Neural progenitor cell (in vitro differentiated cells): ENCODE measurements at regions not wholly inside any gene's neighbourhood (a gene's known extent, or its start where the extent isn't known, plus 50 kb on each side); places are given as distances from the start of the nearest gene placed in this dataset.

Experiments used
- EZH2 ChIP-seq: fragments of 200-600 bp; sonication (generic); IDR thresholded peaks from 2 replicates; pipeline ENCODE4 v1.6.1; 2017; ENCODE audit warnings: antibody characterized with exemption, mild to moderate bottlenecking, moderate library complexity
- EZH2phosphoT487 ChIP-seq: fragments of 200-600 bp; sonication (generic); IDR thresholded peaks from 2 replicates; pipeline ENCODE4 v1.6.1; 2017; ENCODE audit warnings: antibody characterized with exemption
- TF ChIP-seq, protein P1 (sequence below): fragments of 200-600 bp; sonication (generic); IDR thresholded peaks from 2 replicates; pipeline ENCODE4 v1.5.1; 2017; ENCODE audit warnings: antibody characterized with exemption, mild to moderate bottlenecking

DNA sequence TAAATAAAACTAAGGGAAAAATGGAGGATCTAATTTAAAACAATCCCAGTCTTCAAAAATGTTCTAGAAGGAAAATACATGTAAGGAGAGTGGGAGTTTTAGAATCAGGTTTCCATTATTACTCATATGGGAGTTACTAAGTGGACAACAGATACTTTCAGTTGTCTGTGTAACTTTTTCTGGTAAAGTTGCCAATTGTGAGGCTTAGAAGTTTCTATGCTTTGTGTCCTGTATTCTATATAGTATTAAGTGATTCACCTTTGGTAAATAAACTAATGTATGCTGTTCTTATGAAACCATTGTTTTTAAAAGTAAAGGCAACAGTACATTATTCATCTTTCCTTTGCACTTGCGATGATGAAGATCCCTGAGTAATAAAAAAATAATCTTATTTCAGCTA is 274.9 kb downstream of the NR4A2 start:
- TF ChIP-seq, protein P1, sequence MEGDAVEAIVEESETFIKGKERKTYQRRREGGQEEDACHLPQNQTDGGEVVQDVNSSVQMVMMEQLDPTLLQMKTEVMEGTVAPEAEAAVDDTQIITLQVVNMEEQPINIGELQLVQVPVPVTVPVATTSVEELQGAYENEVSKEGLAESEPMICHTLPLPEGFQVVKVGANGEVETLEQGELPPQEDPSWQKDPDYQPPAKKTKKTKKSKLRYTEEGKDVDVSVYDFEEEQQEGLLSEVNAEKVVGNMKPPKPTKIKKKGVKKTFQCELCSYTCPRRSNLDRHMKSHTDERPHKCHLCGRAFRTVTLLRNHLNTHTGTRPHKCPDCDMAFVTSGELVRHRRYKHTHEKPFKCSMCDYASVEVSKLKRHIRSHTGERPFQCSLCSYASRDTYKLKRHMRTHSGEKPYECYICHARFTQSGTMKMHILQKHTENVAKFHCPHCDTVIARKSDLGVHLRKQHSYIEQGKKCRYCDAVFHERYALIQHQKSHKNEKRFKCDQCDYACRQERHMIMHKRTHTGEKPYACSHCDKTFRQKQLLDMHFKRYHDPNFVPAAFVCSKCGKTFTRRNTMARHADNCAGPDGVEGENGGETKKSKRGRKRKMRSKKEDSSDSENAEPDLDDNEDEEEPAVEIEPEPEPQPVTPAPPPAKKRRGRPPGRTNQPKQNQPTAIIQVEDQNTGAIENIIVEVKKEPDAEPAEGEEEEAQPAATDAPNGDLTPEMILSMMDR, result no peak
- TF ChIP-seq EZH2phosphoT487 (no peak), EZH2 (no peak)
